Left lung (tissue), 4 donors: ENCODE measurements at regions not wholly inside any gene's neighbourhood (a gene's known extent, or its start where the extent isn't known, plus 50 kb on each side); places are given as distances from the start of the nearest gene placed in this dataset.

Experiments used
- ATAC-seq: fragments of 200-7000 bp; cut with Tn5 transposase; one replicate; pipeline ENCODE4 v1.9.1; 2020; ENCODE audit warnings: moderate library complexity
- DNase-seq, 4 donors: peaks; one replicate each; pipeline ENCODE4 v3.0.0-alpha.2; 2013 to 2020
- H3K27ac ChIP-seq, 2 donors: fragments of 200-600 bp; sonication (generic) in 1 of 2; one replicate each; pipeline versions ENCODE4 v1.5.0 to v1.8.0; 2020 to 2021
- H3K27me3 ChIP-seq, 2 donors: fragments of 200-600 bp; sonication (generic) in 1 of 2; one replicate each; pipeline versions ENCODE4 v1.5.0 to v1.8.0; 2020 to 2021
- H3K36me3 ChIP-seq, 2 donors: fragments of 200-600 bp; sonication (generic) in 1 of 2; one replicate each; pipeline versions ENCODE4 v1.5.0 to v1.8.0; 2020 to 2021
- H3K4me1 ChIP-seq, 2 donors: fragments of 200-600 bp; one replicate each; pipeline ENCODE4 v1.8.0; 2021
- H3K4me3 ChIP-seq, 2 donors: fragments of 200-600 bp; sonication (generic) in 1 of 2; one replicate each; pipeline versions ENCODE4 v1.5.0 to v1.8.0; 2020 to 2021; ENCODE audit warnings: mild to moderate bottlenecking in 1 of 2
- H3K9me3 ChIP-seq, 2 donors: fragments of 200-600 bp; sonication (generic) in 1 of 2; one replicate each; pipeline versions ENCODE4 v1.5.0 to v1.8.0; 2020 to 2021
- CTCF ChIP-seq, 2 donors: fragments of 200-600 bp; sonication (generic) in 1 of 2; IDR thresholded peaks; one replicate each; pipeline versions ENCODE4 v1.5.0 to v1.8.0; 2021; ENCODE audit warnings: antibody characterized with exemption in 2 of 2
- intact Hi-C, 2 donors: fragments of 100-400 bp; cut with DNase I; formaldehyde crosslinking; loops; one replicate each; pipeline versions ENCODE4 v1.11.2 to v1.14.2; 2022
- donor health status: DM: no; HTN: yes; CAD: no.
- donor health status: DM: no; HTN: no; CAD: no.

- ATAC-seq: no peak
- no peak overlapping the region for H3K27ac ChIP-seq
- intact Hi-C loops: no loop called here
Observed at GRCh38 chr5:4533457-4534105, 606.5 kb upstream of the ADAMTS16 start.

GRCh38 chr5:4537489-4537888, 602.6 kb upstream of the ADAMTS16 start:
- Histone ChIP-seq H3K4me1 (no peaks in the 10 kb centered on the region), H3K4me3 (no peak overlapping the region), H3K36me3 (no peaks in the 10 kb centered on the region), H3K27me3 (no peaks in the 10 kb centered on the region), H3K9me3 (peaks cover 0 to 6% of the 10 kb centered on the region in 2 donors), H3K27ac (no peak overlapping the region)
- ATAC-seq: no peak
- intact Hi-C loops: no loop called here
- DNase-seq: peak in 1 of 4 donors; percentile 65
- TF ChIP-seq CTCF (IDR thresholded peaks at IDR 0.05): no peak

More at GRCh38 chr5:4533457-4534105, 606.5 kb upstream of the ADAMTS16 start:
- Histone ChIP-seq H3K9me3 (peaks cover 0 to under 1% of the 10 kb centered on the region in 2 donors), H3K4me1 (no peaks in the 10 kb centered on the region), H3K4me3 (no peak overlapping the region), H3K36me3 (no peaks in the 10 kb centered on the region), H3K27me3 (no peaks in the 10 kb centered on the region)
- no peak for TF ChIP-seq CTCF (IDR thresholded peaks at IDR 0.05)
- DNase-seq: no peak

- Histone ChIP-seq H3K36me3 (no peaks in the 10 kb centered on the region), H3K27ac (no peak overlapping the region), H3K4me3 (no peak overlapping the region), H3K27me3 (no peaks in the 10 kb centered on the region), H3K4me1 (no peaks in the 10 kb centered on the region), H3K9me3 (peaks cover 0 to 6% of the 10 kb centered on the region in 2 donors)
- no peak for ATAC-seq
- intact Hi-C loops: no loop called here
- TF ChIP-seq CTCF (IDR thresholded peaks at IDR 0.05): no peak
- DNase-seq: no peak
Observed at GRCh38 chr5:4540375-4541173, 599.6 kb upstream of the ADAMTS16 start.

- no peak for DNase-seq
- no peak for ATAC-seq
- intact Hi-C loops: no loop called here
- no peaks in the 10 kb centered on the region for H3K36me3 ChIP-seq
- no peak overlapping the region for H3K4me3 ChIP-seq
- TF ChIP-seq CTCF (IDR thresholded peaks at IDR 0.05): no peak
- no peaks in the 10 kb centered on the region for H3K4me1 ChIP-seq
- H3K27ac ChIP-seq: no peak overlapping the region
- peaks cover 0 to 6% of the 10 kb centered on the region in 2 donors for H3K9me3 ChIP-seq
- no peaks in the 10 kb centered on the region for H3K27me3 ChIP-seq
Observed at GRCh38 chr5:4541334-4541733, 598.8 kb upstream of the ADAMTS16 start.

GRCh38 chr5:4542145-4542778, 597.9 kb upstream of the ADAMTS16 start:
- no peaks in the 10 kb centered on the region for H3K4me1 ChIP-seq
- DNase-seq (no peak), ATAC-seq (no peak)
- H3K27me3 ChIP-seq: no peaks in the 10 kb centered on the region
- no peak overlapping the region for H3K27ac ChIP-seq
- H3K4me3 ChIP-seq: no peak overlapping the region
- peaks cover 0 to 6% of the 10 kb centered on the region in 2 donors for H3K9me3 ChIP-seq
- no peaks in the 10 kb centered on the region for H3K36me3 ChIP-seq
- intact Hi-C loops: no loop called here
- TF ChIP-seq CTCF (IDR thresholded peaks at IDR 0.05): no peak
